DOHH2 (cell line): ENCODE measurements at regions not wholly inside any gene's neighbourhood (a gene's known extent, or its start where the extent isn't known, plus 50 kb on each side); places are given as distances from the start of the nearest gene placed in this dataset.

Experiments
- H3F3A ChIP-seq: fragments of 200-600 bp; sonication (generic), shearing (Covaris generic); 2 replicates; pipeline ENCODE4 v1.6.0; 2016; ENCODE audit warnings: antibody characterized with exemption, mild to moderate bottlenecking; ENCODE audit not compliant: control insufficient read depth, insufficient read depth
- H3K27ac ChIP-seq: fragments of 200-600 bp; sonication (generic); 2 replicates; pipeline ENCODE4 v1.5.1; 2014; ENCODE audit warnings: low read depth, mild to moderate bottlenecking, low read length, moderate library complexity
- H3K27me3 ChIP-seq: fragments of 200-600 bp; sonication (generic); 2 replicates; pipeline ENCODE4 v1.6.1; 2014; ENCODE audit warnings: mild to moderate bottlenecking, low read length, mixed read lengths; ENCODE audit not compliant: control insufficient read depth
- H3K36me3 ChIP-seq: fragments of 200-600 bp; sonication (generic); 2 replicates; pipeline ENCODE4 v1.6.1; 2014; ENCODE audit warnings: mild to moderate bottlenecking, low read length, moderate library complexity, mixed read lengths; ENCODE audit not compliant: control insufficient read depth
- H3K4me1 ChIP-seq: fragments of 200-600 bp; sonication (generic); 2 replicates; pipeline ENCODE4 v1.6.1; 2014; ENCODE audit warnings: mild to moderate bottlenecking, low read length, mixed read lengths; ENCODE audit not compliant: control insufficient read depth
- H3K4me2 ChIP-seq: fragments of 200-600 bp; sonication (generic); 2 replicates; pipeline ENCODE4 v1.6.0; 2014; ENCODE audit warnings: mild to moderate bottlenecking, low read length, moderate library complexity
- H3K4me3 ChIP-seq: fragments of 200-600 bp; sonication (generic); 2 replicates; pipeline ENCODE4 v1.5.1; 2014; ENCODE audit warnings: mild to moderate bottlenecking, low read length, mixed read lengths
- H3K79me2 ChIP-seq: fragments of 200-600 bp; sonication (generic); 2 replicates; pipeline ENCODE4 v1.6.1; 2014; ENCODE audit warnings: mild to moderate bottlenecking, low read length, mixed read lengths; ENCODE audit not compliant: control insufficient read depth
- H3K9me2 ChIP-seq: fragments of 200-600 bp; sonication (generic); replicated peaks from 2 replicates; pipeline ENCODE4 v1.6.1; 2014; ENCODE audit warnings: mild to moderate bottlenecking, low read length, mixed read lengths; ENCODE audit not compliant: control insufficient read depth
- H3K9me3 ChIP-seq: fragments of 200-600 bp; sonication (generic); 2 replicates; pipeline ENCODE4 v1.6.1; 2014; ENCODE audit warnings: antibody characterized with exemption, low read length, mixed read lengths; ENCODE audit not compliant: control insufficient read depth, insufficient read depth
- H4K20me1 ChIP-seq: fragments of 200-600 bp; sonication (generic); 2 replicates; pipeline ENCODE4 v1.6.0; 2014; ENCODE audit warnings: low read depth, mild to moderate bottlenecking, antibody characterized with exemption, low read length, moderate library complexity; ENCODE audit not compliant: control insufficient read depth, insufficient read depth
- EZH2phosphoT487 ChIP-seq: fragments of 200-600 bp; sonication (generic); IDR thresholded peaks from 2 replicates; pipeline ENCODE4 v1.6.1; 2017; ENCODE audit warnings: borderline replicate concordance, mild to moderate bottlenecking, antibody characterized with exemption, low read length, moderate library complexity, mixed read lengths
- TF ChIP-seq, protein P1 (sequence below): fragments of 200-600 bp; sonication (generic); IDR thresholded peaks from one replicate; pipeline ENCODE4 v1.5.1; 2014; ENCODE audit warnings: antibody characterized with exemption, mild to moderate bottlenecking, low read depth, low read length; ENCODE audit not compliant: poor library complexity, severe bottlenecking

DNA sequence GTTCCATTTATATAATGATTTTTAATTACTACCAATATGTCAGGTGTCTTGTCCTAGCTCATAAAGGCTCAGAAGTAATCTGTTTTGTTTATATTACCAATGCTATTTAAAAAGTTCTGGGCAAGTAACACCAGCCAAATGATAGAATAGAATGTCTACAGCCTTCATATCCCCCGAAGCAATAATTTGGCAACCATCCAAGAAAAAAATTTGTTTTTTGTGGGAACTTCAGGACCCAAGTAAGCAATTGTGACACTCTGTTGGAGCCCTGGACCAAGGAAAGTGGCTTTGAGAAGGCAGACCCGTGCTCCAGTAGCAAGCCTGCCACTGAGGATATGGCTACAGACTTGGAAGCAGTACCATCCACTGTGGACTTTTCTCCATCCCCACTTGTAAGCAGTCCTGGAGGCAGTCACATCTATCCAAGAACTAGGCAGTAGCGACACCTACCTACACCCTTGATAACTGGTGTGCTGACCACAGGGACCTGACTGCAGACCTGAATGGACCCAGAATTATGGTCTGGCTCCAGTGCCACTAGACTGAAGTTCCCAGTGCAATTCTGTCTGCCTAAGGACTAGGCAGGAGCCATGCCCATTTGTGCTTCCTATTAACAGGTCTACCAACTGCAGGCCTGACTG is 870.7 kb upstream of the ADGRL2 start:
- Histone ChIP-seq H3K27ac (no peak overlapping the region), H3K27me3 (no peaks in the 10 kb centered on the region), H3K4me3 (no peak overlapping the region), H3F3A (no peaks in the 10 kb centered on the region), H3K4me2 (no peak overlapping the region), H3K9me3 (no peaks in the 10 kb centered on the region; the same call in 1 of the 2 replicates), H3K79me2 (no peaks in the 10 kb centered on the region), H3K4me1 (no peaks in the 10 kb centered on the region), H4K20me1 (no peaks in the 10 kb centered on the region), H3K9me2 (no peaks in the 10 kb centered on the region), H3K36me3 (no peaks in the 10 kb centered on the region)
- TF ChIP-seq, protein P1, sequence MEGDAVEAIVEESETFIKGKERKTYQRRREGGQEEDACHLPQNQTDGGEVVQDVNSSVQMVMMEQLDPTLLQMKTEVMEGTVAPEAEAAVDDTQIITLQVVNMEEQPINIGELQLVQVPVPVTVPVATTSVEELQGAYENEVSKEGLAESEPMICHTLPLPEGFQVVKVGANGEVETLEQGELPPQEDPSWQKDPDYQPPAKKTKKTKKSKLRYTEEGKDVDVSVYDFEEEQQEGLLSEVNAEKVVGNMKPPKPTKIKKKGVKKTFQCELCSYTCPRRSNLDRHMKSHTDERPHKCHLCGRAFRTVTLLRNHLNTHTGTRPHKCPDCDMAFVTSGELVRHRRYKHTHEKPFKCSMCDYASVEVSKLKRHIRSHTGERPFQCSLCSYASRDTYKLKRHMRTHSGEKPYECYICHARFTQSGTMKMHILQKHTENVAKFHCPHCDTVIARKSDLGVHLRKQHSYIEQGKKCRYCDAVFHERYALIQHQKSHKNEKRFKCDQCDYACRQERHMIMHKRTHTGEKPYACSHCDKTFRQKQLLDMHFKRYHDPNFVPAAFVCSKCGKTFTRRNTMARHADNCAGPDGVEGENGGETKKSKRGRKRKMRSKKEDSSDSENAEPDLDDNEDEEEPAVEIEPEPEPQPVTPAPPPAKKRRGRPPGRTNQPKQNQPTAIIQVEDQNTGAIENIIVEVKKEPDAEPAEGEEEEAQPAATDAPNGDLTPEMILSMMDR, result no peak
- TF ChIP-seq EZH2phosphoT487, result no peak

GRCh38 chr1:80926531-80926930 is 874.2 kb upstream of the ADGRL2 start:
- no peaks in the 10 kb centered on the region for H3K36me3 ChIP-seq
- H3K4me2 ChIP-seq, result no peak overlapping the region
- H3K9me2 ChIP-seq, result no peaks in the 10 kb centered on the region
- no peaks in the 10 kb centered on the region for H3F3A ChIP-seq
- no peak overlapping the region for H3K27ac ChIP-seq
- no peaks in the 10 kb centered on the region; the same call in 1 of the 2 replicates for H3K9me3 ChIP-seq
- TF ChIP-seq, protein P1, result no peak
- no peak for TF ChIP-seq EZH2phosphoT487
- H3K27me3 ChIP-seq, result no peaks in the 10 kb centered on the region
- H3K4me3 ChIP-seq, result no peak overlapping the region
- H3K4me1 ChIP-seq, result no peaks in the 10 kb centered on the region
- no peaks in the 10 kb centered on the region for H3K79me2 ChIP-seq
- H4K20me1 ChIP-seq, result no peaks in the 10 kb centered on the region

GRCh38 chr1:80925130-80925805 is 875.5 kb upstream of the ADGRL2 start:
- H3K79me2 ChIP-seq, result no peaks in the 10 kb centered on the region
- no peaks in the 10 kb centered on the region for H3K4me1 ChIP-seq
- TF ChIP-seq, protein P1, result no peak
- no peak for TF ChIP-seq EZH2phosphoT487
- H3K4me2 ChIP-seq, result no peak overlapping the region
- H3K27me3 ChIP-seq, result no peaks in the 10 kb centered on the region
- no peaks in the 10 kb centered on the region; the same call in 1 of the 2 replicates for H3K9me3 ChIP-seq
- H3F3A ChIP-seq, result no peaks in the 10 kb centered on the region
- no peak overlapping the region for H3K27ac ChIP-seq
- H3K9me2 ChIP-seq, result no peaks in the 10 kb centered on the region
- no peak overlapping the region for H3K4me3 ChIP-seq
- no peaks in the 10 kb centered on the region for H3K36me3 ChIP-seq
- H4K20me1 ChIP-seq, result no peaks in the 10 kb centered on the region
